Middle frontal gyrus (tissue), 1 donor: ENCODE measurements at regions not wholly inside any gene's neighbourhood (a gene's known extent, or its start where the extent isn't known, plus 50 kb on each side); places are given as distances from the start of the nearest gene placed in this dataset.

Experiments
- DNase-seq: peaks from one replicate; pipeline ENCODE4 v3.0.0-alpha.2; 2015; ENCODE audit warnings: low spot score; ENCODE audit errors: extremely low spot score

DNA sequence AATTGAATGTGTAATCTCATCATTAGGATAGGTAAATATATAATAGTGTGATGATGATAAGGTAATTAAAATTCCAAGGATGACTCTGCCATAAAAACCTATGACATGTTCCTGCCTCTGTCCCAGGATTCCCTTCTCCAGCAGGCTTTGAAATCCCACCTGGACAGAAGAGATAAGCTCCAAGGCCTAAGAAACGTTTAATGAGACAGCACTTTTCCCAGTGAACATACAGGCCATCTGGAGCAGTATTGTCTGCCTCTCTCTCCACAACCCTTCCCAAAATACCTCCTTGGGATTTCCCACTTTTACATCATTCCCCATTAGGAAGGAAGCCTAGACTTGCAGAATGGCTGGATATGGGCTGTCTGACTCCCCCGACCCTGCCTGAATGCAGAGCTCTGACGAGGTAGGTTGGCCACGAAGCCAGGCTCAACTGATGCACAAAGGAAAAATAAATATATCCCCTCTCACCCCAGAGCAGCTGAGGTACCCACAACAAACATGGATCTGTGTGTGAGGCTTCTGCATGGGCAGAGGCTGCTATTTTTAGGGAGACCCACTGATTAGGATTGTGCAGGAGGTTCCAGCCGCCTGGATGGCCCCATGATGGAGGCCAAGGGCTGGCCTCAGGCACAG lies 71.0 kb downstream of the TMPRSS5 start:
- no peak for DNase-seq

DNA sequence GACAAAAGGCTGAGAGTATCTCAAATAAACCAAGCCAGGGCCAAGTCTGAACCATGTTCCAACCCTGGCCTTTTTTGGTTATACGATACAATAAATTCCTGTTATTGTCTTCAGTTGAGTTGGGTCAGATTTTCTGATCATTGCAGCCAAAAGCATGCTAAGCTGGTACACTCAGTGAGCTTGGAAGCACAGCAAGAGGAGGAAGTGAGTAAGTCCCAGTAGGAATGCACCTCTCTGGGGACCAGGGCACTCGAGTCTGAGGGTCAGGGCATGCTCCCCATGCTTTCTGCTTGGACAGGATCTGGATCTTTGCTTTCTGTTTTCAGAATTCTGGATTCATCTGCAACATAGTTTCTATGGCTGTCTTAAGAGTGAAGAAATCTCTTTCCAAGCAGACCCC lies 73.1 kb downstream of the TMPRSS5 start:
- no peak for DNase-seq

- no peak for DNase-seq
Observed at GRCh38 chr11:113629562-113629961, 76.5 kb downstream of the TMPRSS5 start.

- no peak for DNase-seq
Observed at GRCh38 chr11:113628912-113629311, 77.2 kb downstream of the TMPRSS5 start.

DNA sequence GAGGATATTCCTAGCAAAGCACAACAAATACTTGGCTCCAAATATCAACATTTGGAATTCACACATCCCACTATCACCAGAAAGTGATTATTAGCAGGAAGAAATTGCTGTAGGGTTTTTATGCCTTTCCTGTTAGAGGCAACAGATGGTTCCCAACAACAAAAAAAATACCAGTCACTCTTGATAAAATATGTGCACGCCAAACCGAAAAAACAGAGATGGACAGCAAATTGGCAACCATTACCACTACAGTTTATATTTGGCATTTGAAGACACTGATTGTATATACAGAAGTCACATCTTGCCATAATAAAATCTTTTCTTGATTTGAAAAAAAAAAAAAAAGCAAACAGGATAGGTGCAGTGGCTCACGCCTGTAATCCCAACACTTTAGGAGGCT lies 78.2 kb downstream of the TMPRSS5 start:
- DNase-seq, result no peak

GRCh38 chr11:113627297-113627696 lies 78.8 kb downstream of the TMPRSS5 start:
- no peak for DNase-seq

GRCh38 chr11:113626736-113627135 lies 79.4 kb downstream of the TMPRSS5 start:
- no peak for DNase-seq

DNA sequence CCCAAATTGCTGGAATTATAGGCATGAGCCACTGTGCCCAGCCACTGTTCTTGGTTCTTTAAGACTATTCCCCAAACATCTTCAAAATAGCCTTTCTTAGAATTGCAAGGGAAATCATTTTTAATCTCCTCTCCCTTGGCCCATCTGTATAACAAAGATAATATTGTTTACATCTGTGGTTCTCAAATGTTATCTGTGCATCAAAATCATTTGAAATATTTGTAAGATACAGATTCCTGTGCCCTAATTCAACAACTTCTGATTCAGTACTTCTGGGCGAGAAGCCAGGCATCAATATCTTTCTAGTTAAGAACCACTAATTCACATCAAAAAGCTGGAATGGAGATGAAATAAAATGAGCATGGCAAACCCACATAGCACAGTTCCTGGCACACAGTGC lies 83.0 kb downstream of the TMPRSS5 start:
- no peak for DNase-seq

- DNase-seq, result no peak
Observed at GRCh38 chr11:113618360-113618759, 87.7 kb downstream of the TMPRSS5 start.

- no peak for DNase-seq
Observed at GRCh38 chr11:113615773-113616172, 90.3 kb downstream of the TMPRSS5 start.

DNA sequence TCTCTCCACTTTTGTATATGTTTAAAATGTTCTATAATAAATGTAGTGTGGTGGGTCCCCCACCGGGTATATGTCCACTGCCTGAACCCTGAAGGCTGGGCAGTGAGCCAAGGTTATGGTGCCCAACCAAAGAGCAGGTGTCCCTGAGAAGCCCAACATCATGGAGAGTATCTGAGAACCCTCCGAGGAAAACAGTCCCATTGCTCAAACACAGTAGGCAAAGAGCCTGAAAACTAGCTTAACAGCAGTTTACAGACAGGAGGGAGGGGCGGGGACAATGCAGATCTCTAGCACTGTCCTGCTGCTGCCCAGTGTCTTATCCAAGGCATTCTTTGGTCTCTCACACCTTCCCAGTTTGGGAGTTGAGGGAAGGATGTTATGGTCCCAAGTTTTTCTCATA lies 91.0 kb downstream of the TMPRSS5 start:
- no peak for DNase-seq

DNA sequence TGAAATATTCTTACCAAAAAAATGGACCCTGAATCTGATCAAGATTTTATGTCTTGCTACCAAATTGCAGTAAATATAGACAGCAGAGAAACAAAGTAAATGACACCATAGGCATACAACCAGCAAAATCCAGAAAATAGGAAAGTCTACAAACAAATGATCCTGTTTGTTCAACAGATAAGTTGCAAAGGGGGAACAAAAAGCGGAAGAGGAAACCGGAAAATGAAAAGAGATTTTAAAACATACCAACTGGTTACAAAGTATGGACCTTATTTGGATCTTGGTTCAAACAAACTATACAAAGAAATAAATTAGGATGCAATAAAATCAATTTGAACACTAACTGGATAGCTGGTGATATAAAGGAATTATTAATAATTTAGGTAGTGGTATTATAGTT lies 92.0 kb downstream of the TMPRSS5 start:
- DNase-seq, result no peak

DNA sequence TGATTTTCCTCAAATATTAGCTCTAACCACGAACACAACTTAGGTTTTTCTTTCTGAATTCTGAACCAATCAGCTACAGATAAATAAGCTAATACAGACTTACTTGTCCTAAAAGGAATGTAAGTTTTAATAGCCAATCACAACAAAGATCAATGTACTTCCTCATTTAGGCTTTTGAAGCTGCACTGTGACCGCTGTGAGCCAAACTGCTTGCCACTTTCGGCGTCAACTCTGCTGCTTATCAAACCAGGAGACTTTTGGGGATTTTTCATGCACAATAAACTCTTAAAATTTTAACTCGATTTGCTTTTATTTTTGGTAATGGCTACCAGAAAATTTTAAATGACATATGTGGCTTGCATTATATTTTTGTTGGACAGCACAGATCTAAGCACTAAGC lies 92.5 kb downstream of the TMPRSS5 start:
- no peak for DNase-seq

DNA sequence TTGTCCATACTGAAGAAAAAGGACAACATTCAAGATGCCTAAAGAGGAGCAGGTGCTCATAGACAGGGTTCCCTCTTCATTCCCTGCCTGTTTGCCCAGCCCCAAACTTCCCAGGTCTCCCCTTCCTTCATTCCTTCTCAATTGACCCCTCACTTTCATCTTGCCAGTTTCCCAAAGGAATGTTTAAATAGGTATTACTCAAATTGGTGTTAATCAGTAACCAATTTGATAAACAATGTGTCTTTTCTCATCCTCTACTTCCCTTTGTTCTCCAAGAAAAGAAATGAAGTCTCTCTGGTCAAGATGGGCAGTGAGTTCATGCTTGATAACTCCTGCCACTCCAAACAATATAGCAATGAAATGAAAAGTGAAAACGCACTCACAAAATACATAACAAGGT lies 101.9 kb downstream of the TMPRSS5 start:
- no peak for DNase-seq

DNA sequence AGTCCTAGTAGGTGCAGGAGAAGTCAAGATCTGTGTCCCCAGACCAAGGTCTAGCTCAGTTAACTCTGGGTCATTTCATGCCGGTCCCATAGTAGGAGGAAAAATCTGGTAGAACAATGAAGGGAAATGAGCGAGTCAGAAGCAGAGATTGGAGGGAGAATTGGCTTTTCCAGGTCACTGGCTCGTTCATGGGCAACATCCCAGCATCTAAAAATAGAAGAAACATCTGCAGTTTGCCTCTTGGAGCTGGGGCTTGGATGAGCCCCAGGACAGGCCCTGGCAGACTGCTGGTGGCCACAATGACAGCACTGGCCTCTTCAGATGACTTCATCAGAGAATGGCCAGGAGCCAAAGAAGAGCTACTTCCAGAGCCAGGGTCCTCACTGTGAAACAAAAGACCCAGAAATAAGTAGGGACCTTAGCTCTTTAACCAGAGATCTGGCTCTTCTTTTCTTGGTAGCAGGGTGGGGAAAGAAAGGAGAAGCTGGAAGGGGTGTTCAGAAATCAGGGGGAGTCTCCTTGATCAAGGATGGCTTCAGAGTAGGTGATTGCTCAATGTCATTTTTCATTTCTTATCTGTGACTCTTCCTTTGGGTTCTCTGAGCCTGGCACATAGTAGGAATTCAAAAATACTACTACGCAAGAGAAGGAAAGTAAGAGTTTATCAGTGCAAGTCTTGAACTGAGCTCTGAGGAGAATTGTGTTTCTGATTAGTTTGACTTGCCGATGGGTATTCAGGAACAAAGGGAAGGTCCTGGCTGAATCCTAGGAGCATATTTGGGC lies 102.6 kb downstream of the TMPRSS5 start:
- no peak for DNase-seq

- no peak for DNase-seq
Observed at GRCh38 chr11:113602483-113602882, 103.6 kb downstream of the TMPRSS5 start.

DNA sequence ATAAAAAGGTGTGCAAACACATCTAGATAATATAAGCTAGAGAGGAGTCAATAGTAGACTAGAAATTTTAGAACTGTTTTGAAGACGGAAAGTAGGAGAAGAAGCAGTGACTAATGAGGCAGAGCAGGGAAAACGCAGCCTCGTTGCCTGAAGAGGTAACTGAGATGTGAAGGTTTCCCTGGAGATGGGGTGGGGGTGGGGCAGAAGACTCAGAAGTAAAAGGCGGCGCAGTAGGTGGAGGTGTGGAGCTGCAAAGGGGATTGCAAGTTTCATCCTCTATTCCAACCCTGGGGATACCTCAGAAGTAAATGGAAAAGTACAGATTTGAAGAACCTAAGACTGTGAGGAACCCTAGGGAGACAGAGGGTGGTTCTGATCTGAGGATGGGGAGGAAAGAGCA lies 109.5 kb downstream of the TMPRSS5 start:
- DNase-seq, result no peak

- DNase-seq, result no peak
Observed at GRCh38 chr11:113595810-113596594, 110.1 kb downstream of the TMPRSS5 start.

DNA sequence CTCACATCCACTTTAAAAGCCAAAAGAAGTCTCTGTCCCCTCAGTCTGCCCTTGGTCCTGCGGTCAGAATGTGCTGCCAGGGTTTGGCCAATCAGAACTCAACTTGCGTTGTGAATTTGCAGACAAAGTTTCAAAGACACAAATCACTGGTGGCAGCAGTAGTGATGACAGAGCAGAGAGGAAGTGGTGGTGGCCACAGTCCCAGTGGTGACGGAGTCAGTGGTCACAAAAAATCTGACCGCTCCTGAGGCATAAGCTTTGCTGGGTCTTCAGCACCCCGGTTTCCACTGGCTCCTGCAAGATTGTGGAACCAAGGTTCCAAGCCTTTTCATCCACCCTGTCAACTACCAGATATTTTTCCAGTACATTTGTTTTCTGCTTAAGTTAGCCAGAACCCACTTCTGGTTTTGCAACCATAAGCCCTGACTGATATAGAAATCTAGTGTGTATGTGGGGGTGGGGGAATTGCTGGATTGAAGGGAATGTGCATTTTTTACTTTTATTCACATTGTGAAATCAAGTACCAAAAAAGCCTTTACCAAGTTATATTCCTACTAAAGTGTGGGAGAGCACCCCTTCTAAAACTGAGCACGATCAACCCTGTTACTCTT lies 112.3 kb downstream of the TMPRSS5 start:
- DNase-seq, result no peak

GRCh38 chr11:113591117-113591516 lies 115.0 kb downstream of the TMPRSS5 start:
- no peak for DNase-seq

GRCh38 chr11:113587308-113587739 lies 112.1 kb upstream of the DRD2 start:
- DNase-seq, result no peak

DNA sequence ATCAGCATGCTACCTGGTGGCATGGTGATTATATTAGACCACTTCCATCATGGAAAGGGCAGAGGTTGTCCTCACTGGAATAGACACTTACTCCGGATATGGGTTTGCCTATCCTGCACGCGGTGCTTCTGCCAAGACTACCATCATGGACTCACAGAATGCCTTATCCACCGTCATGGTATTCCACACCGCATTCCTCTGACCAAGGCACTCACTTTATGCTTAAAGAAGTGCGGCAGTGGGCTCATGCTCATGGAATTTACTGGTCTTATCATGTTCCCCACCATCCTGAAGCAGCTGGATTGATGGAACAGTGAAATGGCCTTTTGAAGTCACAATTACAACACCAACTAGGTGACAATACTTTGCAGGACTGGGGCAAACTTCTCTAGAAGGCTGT lies 109.2 kb upstream of the DRD2 start:
- no peak for DNase-seq
